SH-SY5Y (cell line): ENCODE measurements at regions not wholly inside any gene's neighbourhood (a gene's known extent, or its start where the extent isn't known, plus 50 kb on each side); places are given as distances from the start of the nearest gene placed in this dataset.

ENCODE experiments used
- GATA2 ChIP-seq: IDR thresholded peaks from 2 replicates; pipeline ENCODE4 v1.6.1; 2011; ENCODE audit warnings: mild to moderate bottlenecking, low read depth, low read length
- GATA3 ChIP-seq: IDR thresholded peaks from 2 replicates; pipeline ENCODE4 v1.6.1; 2011; ENCODE audit warnings: low read depth, mild to moderate bottlenecking, low read length, moderate library complexity

DNA sequence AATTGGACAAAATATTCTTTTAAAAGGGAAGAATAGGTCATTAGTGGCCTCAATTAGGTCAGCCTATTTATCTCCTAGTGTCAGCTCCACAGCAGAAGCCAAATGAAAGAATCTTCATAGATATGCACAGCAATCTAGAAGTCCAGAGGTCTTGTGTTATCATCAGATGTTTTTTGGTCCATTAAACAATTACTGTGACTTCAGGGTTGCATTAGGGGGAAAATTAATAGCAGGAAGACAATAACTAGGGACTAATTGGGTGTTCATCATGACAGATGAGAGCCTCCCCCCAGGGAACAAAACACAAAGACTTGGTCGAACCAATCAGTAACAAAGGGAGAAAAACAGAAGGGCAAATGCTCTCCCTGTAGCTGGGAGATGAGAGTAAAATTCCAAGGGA, 264.7 kb downstream of the PTH2R start:
- TF ChIP-seq GATA2 (no peak; the same call in 1 of the 2 replicates), GATA3 (no peak)
